Aorta (tissue), 5 donors: ENCODE measurements at regions not wholly inside any gene's neighbourhood (a gene's known extent, or its start where the extent isn't known, plus 50 kb on each side); places are given as distances from the start of the nearest gene placed in this dataset.
"Not testable (repeated sequence)": the region's sequence is repeated elsewhere in the genome, so short reads cannot be mapped to it uniquely, and the experiment has no call there.

Source experiments
- ATAC-seq: fragments of 200-7000 bp; cut with Tn5 transposase; one replicate; pipeline ENCODE4 v1.9.1; 2022; ENCODE audit warnings: moderate library complexity; ENCODE audit not compliant: low FRiP score
- DNase-seq, 2 donors: peaks; one replicate each; pipeline ENCODE4 v3.0.0-alpha.2; 2020
- H3K27ac ChIP-seq, 2 donors: one replicate each; pipeline ENCODE4 v1.5.1; 2013; ENCODE audit warnings: low read length in 2 of 2, mild to moderate bottlenecking in 2 of 2, moderate library complexity in 2 of 2, control low read depth in 1 of 2, inconsistent platforms in 1 of 2, low read depth in 1 of 2
- H3K27me3 ChIP-seq, 2 donors: one replicate each; pipeline ENCODE4 v1.6.1; 2013; ENCODE audit warnings: control low read depth in 1 of 2, low read length in 1 of 2, mild to moderate bottlenecking in 1 of 2, moderate library complexity in 1 of 2; ENCODE audit not compliant: insufficient read depth in 2 of 2, control insufficient read depth in 1 of 2
- H3K36me3 ChIP-seq, 2 donors: one replicate each; pipeline ENCODE4 v1.6.1; 2013; ENCODE audit warnings: control low read depth in 1 of 2, low read length in 1 of 2, mild to moderate bottlenecking in 1 of 2; ENCODE audit not compliant: insufficient read depth in 2 of 2, control insufficient read depth in 1 of 2
- H3K4me1 ChIP-seq, 2 donors: one replicate each; pipeline ENCODE4 v1.6.1; 2013; ENCODE audit warnings: low read length in 2 of 2, control low read depth in 1 of 2, mild to moderate bottlenecking in 1 of 2, moderate library complexity in 1 of 2; ENCODE audit not compliant: insufficient read depth in 2 of 2, control insufficient read depth in 1 of 2
- H3K4me3 ChIP-seq, 2 donors: one replicate each; pipeline ENCODE4 v1.5.1; 2013; ENCODE audit warnings: low read length in 2 of 2, control low read depth in 1 of 2, mild to moderate bottlenecking in 1 of 2
- H3K9me3 ChIP-seq: one replicate; pipeline ENCODE4 v1.6.1; 2013; ENCODE audit warnings: mild to moderate bottlenecking, low read length; ENCODE audit not compliant: control insufficient read depth
- WGBS, 2 donors: extraction: QIAGEN DNeasy Blood & Tissue Kit; methylation state at CpG; one replicate each; pipeline ENCODE4 v1.1.7; 2013; 5-methylcytosine and 5-hydroxymethylcytosine counted together
- intact Hi-C, 2 donors: fragments of 100-400 bp; cut with DNase I; formaldehyde crosslinking; loops; one replicate each; pipeline versions ENCODE4 v1.14.2 to v1.15.0; 2022
- donor health status: healthy with polysubstance abuse.
- donor health status: Bipolar disorder and iron deficiency.
- donor health status: DM: no; HTN: no; CAD: no.
- donor health status: DM: no; HTN: no; CAD: no.
- donor health status: DM: yes; HTN: yes; CAD: no.

DNA sequence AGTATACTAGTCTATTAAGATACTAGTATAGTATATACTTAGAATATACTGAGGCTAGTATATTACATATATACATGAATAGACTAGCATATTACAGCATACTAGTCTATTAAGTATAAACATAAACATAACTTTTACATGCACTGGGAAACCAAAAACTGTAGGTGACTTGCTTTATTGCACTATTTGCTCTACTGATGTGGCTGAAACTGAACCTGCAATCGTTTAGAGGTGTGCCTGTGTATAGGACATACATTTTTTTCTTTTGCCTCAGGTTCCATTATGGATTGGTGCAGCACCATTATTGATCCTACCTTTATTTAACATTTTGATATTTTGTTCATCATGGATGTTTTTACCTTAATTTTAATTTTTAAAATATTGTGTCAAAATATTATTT, 143.2 kb upstream of the RGS6 start:
- ATAC-seq (no peak), DNase-seq (no peak)
- Histone ChIP-seq H3K36me3 (no peaks in the 10 kb centered on the region), H3K4me1 (no peaks in the 10 kb centered on the region), H3K27me3 (no peaks in the 10 kb centered on the region), H3K9me3 (no peaks in the 10 kb centered on the region), H3K4me3 (no peak overlapping the region), H3K27ac (no peak overlapping the region)
- WGBS, 2 donors, result 71 to 73% methylated on average over 1 of the region's 1 CpG
- intact Hi-C loops, result no loop called here

- no peak for DNase-seq
Measured at GRCh38 chr14:71799841-71800240, 132.4 kb upstream of the RGS6 start.

DNA sequence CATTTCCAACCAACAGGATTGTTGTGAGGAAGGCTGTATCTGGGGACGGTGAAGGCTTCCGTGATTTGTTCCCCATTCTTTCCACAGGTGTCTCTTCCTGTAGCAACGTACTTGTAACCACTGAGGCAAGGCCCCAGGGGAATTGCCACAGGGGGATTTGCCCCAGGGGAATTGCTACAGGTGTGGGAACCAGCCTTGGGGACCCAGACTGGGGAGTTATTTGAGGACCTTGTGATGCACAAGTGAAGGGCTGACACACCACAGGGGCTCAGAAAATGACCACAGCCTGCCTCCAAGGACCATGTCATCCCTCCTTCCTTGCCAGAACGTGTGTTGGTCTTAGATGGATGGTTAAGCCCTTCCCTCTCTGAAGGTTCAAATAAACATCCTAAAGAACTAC, 131.4 kb upstream of the RGS6 start:
- ATAC-seq (no peak), DNase-seq (no peak)
- H3K36me3 ChIP-seq, result no peaks in the 10 kb centered on the region
- whole genome bisulfite sequencing, 2 donors, result 87 to 92% methylated on average over 4 of the region's 4 CpGs
- H3K27ac ChIP-seq, result no peak overlapping the region
- intact Hi-C loops, result no loop called here
- H3K9me3 ChIP-seq, result no peaks in the 10 kb centered on the region
- H3K27me3 ChIP-seq, result no peaks in the 10 kb centered on the region
- no peak overlapping the region for H3K4me3 ChIP-seq
- no peaks in the 10 kb centered on the region for H3K4me1 ChIP-seq

More at GRCh38 chr14:71799841-71800240, 132.4 kb upstream of the RGS6 start:
- H3K36me3 ChIP-seq, result no peaks in the 10 kb centered on the region
- no peaks in the 10 kb centered on the region for H3K9me3 ChIP-seq
- H3K27me3 ChIP-seq, result no peaks in the 10 kb centered on the region
- no peak overlapping the region for H3K4me3 ChIP-seq
- no peak overlapping the region for H3K27ac ChIP-seq
- no peak for ATAC-seq
- intact Hi-C loops, result no loop called here
- no peaks in the 10 kb centered on the region for H3K4me1 ChIP-seq
- whole genome bisulfite sequencing, 2 donors, result 83 to 92% methylated on average over 1 of the region's 1 CpG

DNA sequence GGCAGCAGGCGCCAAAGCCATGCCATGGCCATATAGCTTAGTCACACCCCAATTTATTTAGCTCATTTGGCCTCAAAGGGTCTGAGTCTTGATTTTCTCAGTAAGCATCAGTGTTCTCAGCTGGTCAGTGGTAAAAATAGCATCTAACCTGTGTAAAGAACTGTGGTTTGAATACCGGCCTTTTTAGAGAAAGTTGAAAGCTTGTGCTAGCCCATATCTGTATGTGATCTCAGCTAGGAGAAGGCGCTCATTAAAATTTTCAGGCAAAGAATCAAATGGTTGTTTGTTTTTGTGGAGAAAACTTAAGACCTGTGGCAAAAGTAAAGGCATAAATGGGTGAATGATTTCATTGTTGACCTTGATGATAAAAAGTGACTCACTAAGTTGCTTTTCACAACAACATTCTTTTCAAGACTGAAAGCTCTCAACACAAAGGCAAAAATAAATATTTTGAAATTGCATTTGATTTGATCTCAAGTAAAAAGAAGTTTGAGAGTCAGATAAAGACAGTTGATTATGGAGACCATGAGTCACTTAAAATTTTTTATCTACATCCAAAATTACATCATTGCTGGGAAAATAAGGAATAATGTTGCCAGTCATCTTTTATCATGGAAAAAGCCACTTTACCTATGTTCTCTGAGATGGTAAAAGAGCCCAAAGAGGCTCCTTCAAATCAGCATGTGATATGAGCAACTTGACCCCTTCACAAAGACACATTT, 128.5 kb upstream of the RGS6 start:
- Histone ChIP-seq H3K4me1 (no peaks in the 10 kb centered on the region), H3K4me3 (no peak overlapping the region), H3K27me3 (no peaks in the 10 kb centered on the region), H3K9me3 (no peaks in the 10 kb centered on the region), H3K36me3 (no peaks in the 10 kb centered on the region), H3K27ac (no peak overlapping the region)
- no peak for DNase-seq
- WGBS, 2 donors, result 34 to 36% methylated on average over 3 of the region's 3 CpGs
- intact Hi-C loops, result no loop called here
- ATAC-seq, result no peak

DNA sequence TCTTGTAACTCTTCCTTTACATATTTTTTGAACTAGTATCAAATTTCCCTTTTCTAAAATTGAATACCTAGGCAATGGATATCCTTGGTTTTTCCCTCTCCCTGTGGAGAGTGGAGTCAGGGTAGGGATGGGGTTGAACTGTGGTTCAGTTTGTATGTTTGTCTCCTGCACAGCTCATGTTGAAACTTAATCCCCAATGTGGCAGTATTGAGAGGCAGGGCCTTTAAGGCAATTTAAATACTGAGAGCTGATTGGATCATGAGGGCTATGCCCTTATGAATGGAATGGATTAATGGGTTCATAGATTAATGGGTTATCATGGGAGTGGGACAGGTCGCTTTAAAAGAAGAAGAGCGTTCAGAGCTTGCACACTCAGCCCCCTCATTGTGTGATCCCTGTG, 127.2 kb upstream of the RGS6 start:
- DNase-seq, result no peak

DNA sequence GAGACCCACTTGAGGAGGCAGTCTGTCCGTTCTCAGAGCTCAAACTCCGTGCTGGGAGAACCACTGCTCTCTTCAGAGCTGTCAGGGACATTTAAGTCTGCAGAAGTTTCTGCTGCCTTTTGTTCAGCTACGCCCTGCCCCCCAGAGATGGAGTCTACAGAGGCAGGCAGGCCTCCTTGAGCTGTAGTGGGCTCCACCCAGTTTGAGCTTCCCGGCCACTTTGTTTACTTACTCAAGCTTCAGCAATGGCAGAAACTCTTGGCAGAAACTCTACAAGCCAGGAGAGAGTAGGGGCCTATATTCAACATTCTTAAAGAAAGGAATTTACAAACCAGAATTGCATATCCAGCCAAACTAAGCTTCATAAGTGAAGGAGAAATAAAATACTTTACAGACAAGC, 125.2 kb upstream of the RGS6 start:
- H3K27me3 ChIP-seq, H3K4me1 ChIP-seq, DNase-seq, H3K4me3 ChIP-seq, H3K9me3 ChIP-seq, H3K36me3 ChIP-seq, intact Hi-C loops, H3K27ac ChIP-seq, ATAC-seq: not testable (repeated sequence)
- 38 to 41% methylated on average over 4 of the region's 4 CpGs for WGBS, 2 donors

More for the DNA sequence above, 127.2 kb upstream of the RGS6 start:
- Histone ChIP-seq H3K9me3 (no peaks in the 10 kb centered on the region), H3K36me3 (no peaks in the 10 kb centered on the region), H3K4me1 (no peaks in the 10 kb centered on the region), H3K27me3 (no peaks in the 10 kb centered on the region), H3K27ac (no peak overlapping the region), H3K4me3 (no peak overlapping the region)
- no peak for ATAC-seq
- WGBS, 2 donors, result 93 to 98% methylated on average over 2 of the region's 2 CpGs
- intact Hi-C loops, result no loop called here

DNA sequence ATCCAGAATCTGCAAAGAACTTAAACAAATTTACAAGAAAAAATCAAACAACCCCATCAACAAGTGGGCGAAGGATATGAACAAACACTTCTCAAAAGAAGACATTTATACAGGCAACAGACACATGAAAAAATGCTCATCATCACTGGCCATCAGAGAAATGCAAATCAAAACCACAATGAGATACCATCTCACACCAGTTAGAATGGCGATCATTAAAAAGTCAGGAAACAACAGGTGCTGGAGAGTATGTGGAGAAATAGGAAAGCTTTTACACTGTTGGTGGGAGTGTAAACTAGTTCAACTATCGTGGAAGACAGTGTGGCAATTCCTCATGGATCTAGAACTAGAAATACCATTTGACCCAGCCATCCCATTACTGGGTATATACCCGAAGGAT, 121.4 kb upstream of the RGS6 start:
- H3K4me1 ChIP-seq, DNase-seq, H3K4me3 ChIP-seq, intact Hi-C loops, H3K27me3 ChIP-seq, H3K36me3 ChIP-seq, ATAC-seq, H3K9me3 ChIP-seq, H3K27ac ChIP-seq: not testable (repeated sequence)
- WGBS, 2 donors, result 82 to 86% methylated on average over 4 of the region's 4 CpGs

- Histone ChIP-seq H3K9me3 (no peaks in the 10 kb centered on the region), H3K27ac (no peak overlapping the region), H3K36me3 (no peaks in the 10 kb centered on the region), H3K4me3 (no peak overlapping the region), H3K27me3 (no peaks in the 10 kb centered on the region), H3K4me1 (no peaks in the 10 kb centered on the region)
- 77 to 96% methylated on average over 4 of the region's 4 CpGs for WGBS, 2 donors
- intact Hi-C loops, result no loop called here
- no peak for DNase-seq
- no peak for ATAC-seq
Measured at GRCh38 chr14:71812693-71813092, 119.5 kb upstream of the RGS6 start.

DNA sequence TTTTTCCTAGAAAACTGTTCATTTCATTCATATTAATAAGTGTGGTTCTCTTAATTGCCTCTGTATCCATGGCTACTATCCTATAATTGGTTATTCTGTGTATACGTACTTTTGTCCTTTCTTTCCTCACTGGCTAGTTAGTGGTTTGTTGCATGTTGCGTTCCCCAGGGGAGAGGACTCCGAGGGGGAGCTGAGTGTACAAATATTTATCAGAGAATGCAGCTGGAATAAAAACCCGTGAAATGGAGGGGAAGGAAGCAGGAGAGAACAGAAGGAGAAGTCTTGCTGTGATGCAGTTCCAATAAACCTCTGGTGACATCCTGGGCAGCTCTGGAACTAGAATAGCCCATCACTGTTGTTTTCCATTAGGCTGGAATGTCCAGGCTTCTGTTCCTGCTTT, 117.1 kb upstream of the RGS6 start:
- Histone ChIP-seq H3K27me3 (no peaks in the 10 kb centered on the region), H3K9me3 (no peaks in the 10 kb centered on the region), H3K36me3 (no peaks in the 10 kb centered on the region), H3K27ac (no peak overlapping the region), H3K4me1 (no peaks in the 10 kb centered on the region), H3K4me3 (no peak overlapping the region)
- ATAC-seq (no peak), DNase-seq (no peak)
- WGBS, 2 donors, result 42 to 57% methylated on average over 4 of the region's 4 CpGs
- intact Hi-C loops, result no loop called here
